ENCODE measurements at regions not wholly inside any gene's neighbourhood (a gene's known extent, or its start where the extent isn't known, plus 50 kb on each side); places are given as distances from the start of the nearest gene placed in this dataset.

DNA sequence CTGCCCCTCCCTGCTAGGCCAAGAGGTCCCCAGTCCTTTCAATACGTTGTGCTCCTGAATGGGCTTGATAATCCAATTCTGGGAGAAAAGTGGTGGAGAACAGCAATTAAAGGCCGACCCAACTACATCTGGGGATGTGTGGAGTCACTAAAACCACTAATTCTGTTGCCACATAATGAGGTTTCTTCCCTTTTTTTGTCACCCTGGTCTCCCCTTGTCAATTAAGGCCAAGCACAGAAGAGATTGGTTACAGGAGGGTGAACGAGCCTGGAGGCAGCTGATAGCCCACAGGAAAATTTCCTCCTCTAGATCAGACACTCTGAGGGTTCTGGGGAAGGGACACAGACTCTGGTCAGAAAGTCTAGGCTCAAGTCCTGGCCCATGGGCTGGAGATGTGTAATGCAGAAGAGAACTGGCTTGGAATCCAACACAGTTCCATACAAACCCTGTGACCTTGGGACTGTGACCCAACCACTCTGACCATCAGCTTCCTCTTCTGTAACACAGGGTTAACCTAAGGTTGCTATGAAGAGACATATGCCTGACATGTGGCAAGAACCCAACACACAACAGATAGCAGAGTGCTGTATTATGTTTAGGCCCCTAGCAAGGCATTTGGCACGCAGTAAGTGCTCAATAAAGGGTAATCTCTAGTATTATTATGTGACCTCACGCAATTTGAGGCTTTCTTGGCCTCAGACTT, 146.4 kb downstream of the CHST1 start:
- TF ChIP-seq, protein P1, sequence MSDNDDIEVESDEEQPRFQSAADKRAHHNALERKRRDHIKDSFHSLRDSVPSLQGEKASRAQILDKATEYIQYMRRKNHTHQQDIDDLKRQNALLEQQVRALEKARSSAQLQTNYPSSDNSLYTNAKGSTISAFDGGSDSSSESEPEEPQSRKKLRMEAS (IDR thresholded peaks at IDR 0.05): no peak
- TF ChIP-seq EGR1 (IDR thresholded peaks at IDR 0.05) (no peak), NFIC (IDR thresholded peaks at IDR 0.05) (no peak)
- TF ChIP-seq, protein P2, sequence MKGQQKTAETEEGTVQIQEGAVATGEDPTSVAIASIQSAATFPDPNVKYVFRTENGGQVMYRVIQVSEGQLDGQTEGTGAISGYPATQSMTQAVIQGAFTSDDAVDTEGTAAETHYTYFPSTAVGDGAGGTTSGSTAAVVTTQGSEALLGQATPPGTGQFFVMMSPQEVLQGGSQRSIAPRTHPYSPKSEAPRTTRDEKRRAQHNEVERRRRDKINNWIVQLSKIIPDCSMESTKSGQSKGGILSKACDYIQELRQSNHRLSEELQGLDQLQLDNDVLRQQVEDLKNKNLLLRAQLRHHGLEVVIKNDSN (IDR thresholded peaks at IDR 0.05): no peak

DNA sequence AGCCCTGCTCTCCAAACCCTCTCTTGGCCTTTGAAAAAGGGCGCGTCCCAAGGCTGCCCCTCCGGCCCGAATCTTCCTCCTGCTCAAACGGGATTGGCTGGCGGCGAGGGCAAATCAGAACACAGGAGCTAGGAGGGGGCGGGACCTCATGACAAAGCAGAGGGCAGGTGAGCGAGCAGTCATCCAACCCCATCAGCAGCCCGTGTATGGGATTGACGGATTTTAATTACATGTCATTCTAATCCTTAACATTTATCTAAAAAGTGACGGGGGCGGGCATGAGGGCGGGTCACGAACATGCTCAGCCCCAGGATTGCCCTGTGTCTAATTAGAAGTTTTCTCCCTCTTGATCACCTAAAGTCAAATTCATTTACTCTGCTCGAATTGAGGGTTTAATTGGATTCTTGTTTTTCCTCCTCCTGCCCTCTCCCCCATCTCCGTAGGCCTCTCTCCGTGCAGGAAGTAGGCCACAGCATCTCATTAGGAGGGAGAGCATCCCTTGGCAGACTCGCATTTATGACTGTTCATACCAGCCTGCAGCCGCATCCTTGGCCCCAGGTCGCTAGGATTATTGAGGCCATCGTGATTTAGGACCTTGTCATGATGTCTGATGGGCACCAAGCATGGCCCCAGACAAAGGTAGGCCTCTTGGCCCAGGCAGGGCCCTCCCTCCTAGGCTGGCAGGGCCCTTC, 147.1 kb downstream of the CHST1 start:
- TF ChIP-seq TAF1 (IDR thresholded peaks at IDR 0.05; ENCODE audit: low read depth) (no peak), CEBPB (IDR thresholded peaks at IDR 0.05) (no peak), YY1 (IDR thresholded peaks at IDR 0.05; ENCODE audit: low read depth) (no peak), EGR1 (IDR thresholded peaks at IDR 0.05) (no peak), ZBTB7A (IDR thresholded peaks at IDR 0.05; ENCODE audit: low read depth) (no peak), CREB1 (IDR thresholded peaks at IDR 0.05; ENCODE audit: low read depth) (no peak), RAD21 (IDR thresholded peaks at IDR 0.05; ENCODE audit: low read depth) (no peak), EP300 (IDR thresholded peaks at IDR 0.05; ENCODE audit: borderline replicate concordance) (no peak), TCF12 (IDR thresholded peaks at IDR 0.05; ENCODE audit: low read depth) (no peak)
- TF ChIP-seq, protein P1 (IDR thresholded peaks at IDR 0.05): no peak

DNA sequence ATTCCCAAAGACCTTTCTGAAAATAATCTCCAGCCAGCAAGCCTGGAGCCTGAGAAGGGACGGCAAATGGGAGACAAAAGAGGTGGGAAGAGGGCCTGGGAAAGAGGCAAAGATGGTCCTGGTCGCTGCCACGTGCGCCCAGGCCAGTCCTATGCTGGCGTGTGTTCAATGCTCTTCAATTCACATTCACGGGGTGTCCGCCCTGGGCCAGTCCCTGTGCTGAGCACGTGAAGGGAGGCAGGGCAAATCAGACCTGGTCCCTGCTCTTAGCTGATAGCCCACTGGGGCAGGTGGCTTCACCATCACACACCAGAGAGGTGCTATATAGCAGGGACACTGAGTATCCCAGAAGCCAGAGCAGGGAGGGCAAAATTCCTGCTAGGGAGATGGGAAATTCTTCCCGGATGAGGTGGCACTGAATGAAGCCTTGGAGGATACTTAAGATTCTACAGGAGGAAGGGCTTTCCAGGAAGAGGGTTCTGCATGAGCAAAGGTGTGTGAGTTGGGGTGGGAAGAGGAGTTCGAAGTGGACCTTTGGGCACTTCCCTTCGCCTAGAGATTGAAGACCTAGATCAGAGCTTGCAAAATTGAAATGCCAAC, 148.2 kb downstream of the CHST1 start:
- TF ChIP-seq, protein P2 (IDR thresholded peaks at IDR 0.05): no peak
- TF ChIP-seq EP300 (IDR thresholded peaks at IDR 0.05; ENCODE audit: borderline replicate concordance) (no peak), EGR1 (IDR thresholded peaks at IDR 0.05) (no peak), TEAD4 (IDR thresholded peaks at IDR 0.05) (no peak), TAF1 (IDR thresholded peaks at IDR 0.05; ENCODE audit: low read depth) (no peak), ZBTB7A (IDR thresholded peaks at IDR 0.05; ENCODE audit: low read depth) (no peak), FOXM1 (IDR thresholded peaks at IDR 0.05; ENCODE audit: borderline replicate concordance, low read depth) (no peak), YY1 (IDR thresholded peaks at IDR 0.05; ENCODE audit: low read depth) (no peak), CEBPB (IDR thresholded peaks at IDR 0.05) (no peak), TCF12 (IDR thresholded peaks at IDR 0.05; ENCODE audit: low read depth) (no peak), RAD21 (IDR thresholded peaks at IDR 0.05; ENCODE audit: low read depth) (no peak), NFIC (IDR thresholded peaks at IDR 0.05) (no peak), CREB1 (IDR thresholded peaks at IDR 0.05; ENCODE audit: low read depth) (no peak)
- TF ChIP-seq, protein P3, sequence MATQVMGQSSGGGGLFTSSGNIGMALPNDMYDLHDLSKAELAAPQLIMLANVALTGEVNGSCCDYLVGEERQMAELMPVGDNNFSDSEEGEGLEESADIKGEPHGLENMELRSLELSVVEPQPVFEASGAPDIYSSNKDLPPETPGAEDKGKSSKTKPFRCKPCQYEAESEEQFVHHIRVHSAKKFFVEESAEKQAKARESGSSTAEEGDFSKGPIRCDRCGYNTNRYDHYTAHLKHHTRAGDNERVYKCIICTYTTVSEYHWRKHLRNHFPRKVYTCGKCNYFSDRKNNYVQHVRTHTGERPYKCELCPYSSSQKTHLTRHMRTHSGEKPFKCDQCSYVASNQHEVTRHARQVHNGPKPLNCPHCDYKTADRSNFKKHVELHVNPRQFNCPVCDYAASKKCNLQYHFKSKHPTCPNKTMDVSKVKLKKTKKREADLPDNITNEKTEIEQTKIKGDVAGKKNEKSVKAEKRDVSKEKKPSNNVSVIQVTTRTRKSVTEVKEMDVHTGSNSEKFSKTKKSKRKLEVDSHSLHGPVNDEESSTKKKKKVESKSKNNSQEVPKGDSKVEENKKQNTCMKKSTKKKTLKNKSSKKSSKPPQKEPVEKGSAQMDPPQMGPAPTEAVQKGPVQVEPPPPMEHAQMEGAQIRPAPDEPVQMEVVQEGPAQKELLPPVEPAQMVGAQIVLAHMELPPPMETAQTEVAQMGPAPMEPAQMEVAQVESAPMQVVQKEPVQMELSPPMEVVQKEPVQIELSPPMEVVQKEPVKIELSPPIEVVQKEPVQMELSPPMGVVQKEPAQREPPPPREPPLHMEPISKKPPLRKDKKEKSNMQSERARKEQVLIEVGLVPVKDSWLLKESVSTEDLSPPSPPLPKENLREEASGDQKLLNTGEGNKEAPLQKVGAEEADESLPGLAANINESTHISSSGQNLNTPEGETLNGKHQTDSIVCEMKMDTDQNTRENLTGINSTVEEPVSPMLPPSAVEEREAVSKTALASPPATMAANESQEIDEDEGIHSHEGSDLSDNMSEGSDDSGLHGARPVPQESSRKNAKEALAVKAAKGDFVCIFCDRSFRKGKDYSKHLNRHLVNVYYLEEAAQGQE (IDR thresholded peaks at IDR 0.05; ENCODE audit: low read depth): no peak
- TF ChIP-seq, protein P1 (IDR thresholded peaks at IDR 0.05): no peak

DNA sequence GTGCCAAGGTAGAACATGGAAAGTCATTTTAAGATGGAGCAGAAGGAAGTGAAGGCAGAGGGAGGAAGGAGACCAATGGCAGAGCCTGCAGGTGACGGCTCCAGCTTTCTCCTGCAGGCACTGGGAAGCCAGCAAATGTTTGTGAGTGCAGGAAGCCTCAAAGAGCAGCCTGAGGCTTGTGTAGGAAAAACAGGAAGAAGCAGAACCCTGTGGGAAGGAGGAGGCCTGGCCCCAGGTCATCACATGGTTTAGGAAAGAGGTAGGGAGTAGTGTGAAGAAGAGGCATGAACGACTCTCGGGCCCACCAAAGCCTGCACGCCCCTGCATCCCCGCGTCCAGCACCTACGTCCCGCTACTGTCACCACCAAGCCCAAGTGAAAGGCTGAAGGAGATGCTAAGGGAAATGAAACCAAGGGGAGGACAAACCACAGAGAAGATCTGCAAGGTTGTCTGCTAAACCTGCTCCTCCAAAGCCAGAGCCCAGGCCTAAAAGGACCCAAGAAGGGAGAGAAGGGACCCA, 151.5 kb downstream of the CHST1 start:
- TF ChIP-seq RAD21 (IDR thresholded peaks at IDR 0.05; ENCODE audit: low read depth) (no peak), YY1 (IDR thresholded peaks at IDR 0.05; ENCODE audit: low read depth) (no peak), CREB1 (IDR thresholded peaks at IDR 0.05; ENCODE audit: low read depth) (no peak), EGR1 (IDR thresholded peaks at IDR 0.05) (no peak)
- TF ChIP-seq, protein P2 (IDR thresholded peaks at IDR 0.05): no peak
- TF ChIP-seq, protein P3 (IDR thresholded peaks at IDR 0.05; ENCODE audit: low read depth): no peak

All from Ishikawa (cell line).